ENCODE measurements at regions not wholly inside any gene's neighbourhood (a gene's known extent, or its start where the extent isn't known, plus 50 kb on each side); places are given as distances from the start of the nearest gene placed in this dataset.

- TF ChIP-seq FOXM1 (IDR thresholded peaks at IDR 0.05; ENCODE audit: borderline replicate concordance) (no peak), SUZ12 (IDR thresholded peaks at IDR 0.05) (no peak), ARNT (IDR thresholded peaks at IDR 0.05) (no peak), BHLHE40 (IDR thresholded peaks at IDR 0.05; ENCODE audit: borderline replicate concordance) (no peak), FOXA1 (IDR thresholded peaks at IDR 0.05) (no peak), CTBP1 (IDR thresholded peaks at IDR 0.05; ENCODE audit: borderline replicate concordance) (no peak), ELF4 (IDR thresholded peaks at IDR 0.05) (no peak), NFRKB (IDR thresholded peaks at IDR 0.05) (no peak), SP1 (IDR thresholded peaks at IDR 0.05) (no peak), HDGF (IDR thresholded peaks at IDR 0.05; ENCODE audit: borderline replicate concordance) (no peak)
Observed at GRCh38 chr7:84614821-84615501, 420.4 kb upstream of the SEMA3A start.

Data from HEK293T (cell line).